GM12873 (cell line): ENCODE measurements at regions not wholly inside any gene's neighbourhood (a gene's known extent, or its start where the extent isn't known, plus 50 kb on each side); places are given as distances from the start of the nearest gene placed in this dataset.
A peak's percentile ranks its signal among the peaks of the same experiment; 100 is the strongest.

ENCODE experiments used
- TF ChIP-seq, protein P1 (sequence below): IDR thresholded peaks from 2 replicates; pipeline ENCODE4 v1.5.1; 2012; ENCODE audit warnings: low read depth, mild to moderate bottlenecking, moderate library complexity, low read length, control low read depth; ENCODE audit not compliant: insufficient read depth; ENCODE audit errors: missing control alignments

DNA sequence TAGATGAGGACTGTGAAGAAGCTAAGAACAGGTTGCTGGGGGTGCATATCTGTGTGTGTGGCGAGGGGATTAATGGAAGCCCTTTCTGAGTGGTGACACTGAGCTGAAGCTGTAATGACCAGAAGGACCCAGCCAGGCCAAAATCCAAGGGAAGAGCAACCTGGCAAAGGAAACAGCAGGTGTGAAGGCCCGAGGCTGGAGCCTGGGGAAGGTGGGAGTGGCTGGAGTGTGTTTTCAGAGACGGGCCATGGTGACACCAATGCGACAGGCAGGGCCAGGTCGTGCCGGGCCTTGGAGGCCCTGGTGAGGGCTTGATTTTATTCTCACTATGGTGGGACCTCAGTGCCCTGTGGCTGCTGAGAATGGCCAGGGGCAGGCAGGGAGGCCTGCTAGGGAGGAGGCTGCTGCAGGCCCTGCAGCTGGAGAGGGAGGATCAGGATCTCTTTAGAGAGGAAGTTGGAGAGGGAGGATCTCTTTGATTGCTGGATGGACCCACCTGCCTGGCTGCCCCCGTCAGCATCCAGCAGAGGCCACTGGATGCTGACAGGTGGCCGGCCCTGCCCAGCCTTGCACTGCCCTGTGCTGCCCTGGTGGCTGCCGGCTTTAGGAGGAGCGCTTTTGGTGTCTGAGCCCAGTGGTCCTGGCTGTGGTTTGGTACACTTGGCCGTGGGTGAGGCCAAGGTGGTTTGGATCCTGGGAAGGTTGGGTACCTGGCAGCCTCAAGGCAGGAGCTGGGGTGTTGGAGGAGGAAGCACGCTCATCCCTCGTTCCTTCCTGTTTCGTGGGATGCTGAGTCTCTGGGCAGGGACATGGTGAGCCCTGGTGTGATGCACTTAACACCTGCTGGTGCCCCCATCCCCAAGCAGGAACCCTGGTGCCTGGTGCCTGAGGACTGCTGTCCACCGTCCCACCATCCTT is 188.3 kb downstream of the SEC14L1 start:
- TF ChIP-seq, protein P1, sequence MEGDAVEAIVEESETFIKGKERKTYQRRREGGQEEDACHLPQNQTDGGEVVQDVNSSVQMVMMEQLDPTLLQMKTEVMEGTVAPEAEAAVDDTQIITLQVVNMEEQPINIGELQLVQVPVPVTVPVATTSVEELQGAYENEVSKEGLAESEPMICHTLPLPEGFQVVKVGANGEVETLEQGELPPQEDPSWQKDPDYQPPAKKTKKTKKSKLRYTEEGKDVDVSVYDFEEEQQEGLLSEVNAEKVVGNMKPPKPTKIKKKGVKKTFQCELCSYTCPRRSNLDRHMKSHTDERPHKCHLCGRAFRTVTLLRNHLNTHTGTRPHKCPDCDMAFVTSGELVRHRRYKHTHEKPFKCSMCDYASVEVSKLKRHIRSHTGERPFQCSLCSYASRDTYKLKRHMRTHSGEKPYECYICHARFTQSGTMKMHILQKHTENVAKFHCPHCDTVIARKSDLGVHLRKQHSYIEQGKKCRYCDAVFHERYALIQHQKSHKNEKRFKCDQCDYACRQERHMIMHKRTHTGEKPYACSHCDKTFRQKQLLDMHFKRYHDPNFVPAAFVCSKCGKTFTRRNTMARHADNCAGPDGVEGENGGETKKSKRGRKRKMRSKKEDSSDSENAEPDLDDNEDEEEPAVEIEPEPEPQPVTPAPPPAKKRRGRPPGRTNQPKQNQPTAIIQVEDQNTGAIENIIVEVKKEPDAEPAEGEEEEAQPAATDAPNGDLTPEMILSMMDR, result no peak

DNA sequence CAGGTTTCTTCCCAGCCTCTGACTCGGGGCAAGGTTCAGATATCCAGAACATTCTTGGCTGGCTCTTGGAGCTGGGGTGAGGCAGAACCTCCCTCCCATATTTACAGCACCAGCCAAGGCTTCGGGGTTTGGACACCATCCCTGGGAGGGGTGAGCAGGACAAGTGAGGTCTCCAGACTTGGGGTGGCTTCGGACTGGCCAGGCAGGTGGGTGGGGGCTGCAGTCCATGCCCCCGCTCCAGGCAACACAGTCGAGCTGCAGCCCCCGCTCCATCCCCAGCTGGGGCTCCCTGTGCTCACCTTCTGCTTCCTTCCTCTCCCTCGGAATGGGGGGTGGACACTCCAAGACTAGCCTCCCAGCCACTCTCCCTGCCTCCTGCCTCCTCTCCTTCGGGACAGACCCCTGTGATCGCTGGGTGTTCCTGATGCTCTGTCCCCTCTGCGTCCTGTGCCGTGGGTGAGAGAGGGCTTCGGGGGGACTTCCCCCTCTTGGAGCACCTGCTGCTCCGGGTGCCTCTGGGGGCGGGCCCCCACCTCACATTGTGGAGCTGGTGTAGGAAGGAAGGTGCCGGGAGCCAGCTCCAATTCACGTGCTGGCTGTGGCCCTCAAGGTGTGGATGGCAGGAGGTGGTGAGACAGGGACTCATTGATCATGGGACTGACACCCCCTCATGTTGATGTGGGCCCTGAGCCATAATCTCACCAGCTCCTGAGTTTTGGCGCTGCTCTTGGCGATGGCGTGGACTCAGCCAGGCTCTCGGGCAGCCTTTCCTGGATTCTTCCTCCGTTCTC is 189.2 kb downstream of the SEC14L1 start:
- TF ChIP-seq, protein P1, result no peak

DNA sequence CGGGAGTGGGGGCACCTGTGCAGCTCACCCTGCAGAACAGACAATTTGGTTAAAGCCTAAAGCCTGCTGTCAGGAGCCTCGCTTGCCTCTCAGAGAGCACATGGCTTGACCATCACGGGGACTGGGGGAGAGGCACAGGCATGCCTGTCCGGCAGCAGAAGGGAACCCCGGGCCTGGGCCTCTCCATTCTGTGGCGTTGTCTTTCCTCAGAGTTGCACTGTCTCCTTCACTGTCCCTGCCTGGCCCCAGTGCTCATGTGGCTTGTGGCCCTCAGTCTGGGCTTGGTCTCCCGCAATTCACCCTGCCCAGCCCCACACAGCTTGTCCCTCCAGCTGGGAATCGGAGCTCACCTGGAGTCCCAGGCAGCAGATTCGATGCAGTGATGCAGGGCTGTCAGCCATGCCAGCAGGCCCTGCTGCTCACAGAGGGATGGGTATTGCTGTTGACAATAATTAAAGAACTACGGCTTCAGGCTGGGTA is 189.9 kb downstream of the SEC14L1 start:
- TF ChIP-seq, protein P1, result no peak

DNA sequence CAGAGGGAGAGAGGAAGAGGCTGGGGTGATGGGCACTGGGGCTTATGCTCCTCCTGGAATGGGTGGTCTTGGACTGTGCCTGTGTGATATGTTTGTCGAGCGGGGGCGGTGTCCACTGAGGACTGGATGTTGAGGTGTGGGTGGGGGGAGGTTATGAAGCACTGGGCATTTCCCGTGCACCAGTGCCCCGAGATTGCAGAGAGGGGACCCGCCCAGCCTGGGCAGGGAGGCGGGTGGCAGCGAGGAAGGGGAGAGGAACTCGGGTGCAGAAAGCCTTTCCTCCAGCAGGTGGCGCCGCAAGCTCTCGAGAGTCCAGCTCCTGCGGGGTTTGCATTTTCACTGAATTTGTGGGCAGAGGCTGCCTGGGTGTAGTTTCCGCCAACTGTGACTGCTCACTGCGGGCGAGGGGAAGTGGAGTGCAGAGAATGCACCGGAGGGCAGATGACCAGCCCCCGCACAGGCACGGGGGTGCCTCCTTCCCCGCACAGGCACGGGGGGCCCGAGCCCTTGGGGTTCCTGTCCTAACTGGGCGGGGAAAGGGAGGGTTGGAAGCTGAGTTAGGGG is 190.6 kb downstream of the SEC14L1 start:
- TF ChIP-seq, protein P1, result peak; percentile 95

DNA sequence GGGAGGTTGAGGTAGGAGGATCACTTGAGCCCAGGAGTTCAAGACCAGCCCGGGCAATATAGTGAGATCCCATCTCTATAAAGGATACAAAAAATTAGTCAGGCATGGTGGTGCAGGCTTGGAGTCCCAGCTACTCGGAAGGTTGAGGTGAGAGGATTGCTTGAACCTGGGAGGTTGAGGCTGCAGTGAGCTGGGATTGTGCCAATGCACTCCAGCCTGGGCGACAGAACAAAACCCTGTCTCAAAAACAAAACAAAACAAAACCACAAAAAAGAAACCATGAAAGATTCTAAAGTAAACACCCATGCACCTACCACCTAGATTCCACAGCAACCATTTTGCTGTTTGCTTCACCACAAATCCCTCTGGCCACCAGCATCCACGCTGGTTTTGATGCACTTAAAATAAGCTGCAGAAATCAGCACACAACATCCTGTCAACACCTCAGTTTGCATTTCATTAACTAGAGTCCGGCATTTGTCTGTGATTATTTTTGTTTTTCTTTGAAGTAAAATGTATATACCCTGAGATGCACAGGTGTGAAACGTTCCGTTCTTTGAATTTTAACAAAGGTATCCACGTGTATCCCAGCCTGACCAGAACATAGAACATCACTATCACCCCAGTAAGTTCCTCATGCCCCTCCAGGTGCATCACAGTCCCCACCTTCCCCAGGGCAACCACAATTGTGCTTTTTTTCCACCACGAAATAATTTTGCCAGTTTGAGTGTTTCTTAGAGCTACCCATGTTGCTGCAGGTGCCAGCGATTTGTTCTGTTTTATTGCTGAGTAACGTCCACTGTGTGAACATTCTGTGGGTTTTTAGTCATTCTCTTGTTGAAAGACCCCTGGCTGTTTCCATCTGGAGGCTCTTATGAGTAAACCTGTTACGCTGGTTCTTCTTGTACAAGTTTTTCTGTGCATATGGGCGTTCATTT is 191.5 kb downstream of the SEC14L1 start:
- TF ChIP-seq, protein P1, result no peak

DNA sequence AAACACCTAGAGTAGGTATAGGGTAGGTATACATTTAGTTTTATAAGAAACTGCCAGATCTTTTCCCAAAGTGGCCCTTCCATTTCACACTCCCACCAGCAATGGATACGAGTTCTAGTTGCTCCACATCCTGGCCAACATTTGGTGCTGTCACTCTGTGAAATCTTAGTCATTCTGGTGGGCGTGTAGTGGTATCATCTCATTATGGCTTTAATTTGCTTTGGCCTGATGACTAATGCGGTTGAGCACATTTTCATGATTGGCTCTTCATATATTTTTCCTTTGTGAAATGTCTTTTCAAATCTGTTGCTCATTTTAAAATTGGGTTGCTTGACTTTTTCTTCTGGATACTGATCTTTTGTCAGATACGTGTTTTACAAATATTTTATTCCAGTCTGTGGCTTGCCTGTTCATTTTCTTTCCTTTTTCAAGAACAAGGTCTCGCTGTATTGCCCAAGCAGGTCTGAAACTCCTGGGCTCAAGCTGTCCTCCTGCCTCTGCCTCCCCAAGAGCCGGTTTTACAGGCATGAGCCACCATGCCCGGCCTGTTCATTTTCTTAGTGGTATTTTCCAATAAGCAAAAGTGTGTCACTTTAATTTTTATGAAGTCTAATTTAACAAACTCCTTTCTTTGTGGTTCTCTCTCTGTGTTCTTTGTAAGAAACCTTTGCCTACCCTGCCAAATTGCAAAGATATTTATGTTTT is 192.4 kb downstream of the SEC14L1 start:
- TF ChIP-seq, protein P1, result no peak
